ENCODE measurements at regions not wholly inside any gene's neighbourhood (a gene's known extent, or its start where the extent isn't known, plus 50 kb on each side); places are given as distances from the start of the nearest gene placed in this dataset.

GRCh38 chr9:81461196-81461595 is 228.2 kb downstream of the TLE1 start:
- no peak for TF ChIP-seq POLR2AphosphoS5 (IDR thresholded peaks at IDR 0.05)
- no peak for TF ChIP-seq CTCF (IDR thresholded peaks at IDR 0.05)
- TF ChIP-seq EP300 (IDR thresholded peaks at IDR 0.05): no peak
- TF ChIP-seq POLR2A (IDR thresholded peaks at IDR 0.05): no peak

Data from sigmoid colon (tissue), 4 donors.